OCI-LY3 (cell line): ENCODE measurements at regions not wholly inside any gene's neighbourhood (a gene's known extent, or its start where the extent isn't known, plus 50 kb on each side); places are given as distances from the start of the nearest gene placed in this dataset.

ENCODE experiments used
- CTCF ChIP-seq: fragments of 200-600, 300-600 bp; sonication (generic); IDR thresholded peaks from 2 replicates; pipeline ENCODE4 v1.5.1; 2014; ENCODE audit warnings: antibody characterized with exemption, low read length, low read depth
- EZH2phosphoT487 ChIP-seq: fragments of 200-600 bp; shearing (Covaris generic); IDR thresholded peaks from 2 replicates; pipeline ENCODE4 v1.6.1; 2018; ENCODE audit warnings: antibody characterized with exemption, mixed run types, low read depth

DNA sequence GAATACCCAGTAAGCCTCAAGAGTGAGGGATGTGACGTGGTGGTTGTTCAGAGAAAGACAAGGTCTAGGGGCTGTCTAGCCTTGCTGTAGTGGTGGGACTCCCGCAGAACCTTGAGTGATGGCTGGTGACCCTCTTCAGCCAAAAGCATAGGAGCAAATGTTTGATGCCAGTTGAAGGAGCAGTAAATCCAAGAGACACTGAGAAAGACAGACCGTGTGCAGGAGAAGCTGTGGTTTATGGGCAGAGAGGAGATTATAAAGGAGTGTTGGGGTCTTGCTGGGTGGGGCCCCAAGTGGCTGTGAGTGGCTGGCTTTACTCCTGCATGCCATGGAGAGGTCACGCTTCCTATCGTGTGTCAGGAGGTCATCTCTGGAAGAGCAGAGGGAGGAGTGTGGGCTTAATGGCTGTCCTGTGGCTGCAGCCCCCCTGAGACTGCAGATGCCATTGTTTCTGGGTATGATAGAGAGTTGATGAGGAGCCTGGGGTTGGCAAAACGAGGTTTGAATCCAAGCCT is 152.0 kb upstream of the CCND2 start:
- TF ChIP-seq CTCF (no peak), EZH2phosphoT487 (no peak)
